K562 (cell line): ENCODE measurements at regions not wholly inside any gene's neighbourhood (a gene's known extent, or its start where the extent isn't known, plus 50 kb on each side); places are given as distances from the start of the nearest gene placed in this dataset.

Experiments
- ATAC-seq: fragments of 200-7000 bp; cut with Tn5 transposase; 3 replicates; pipeline ENCODE4 v1.9.1; 2020; ENCODE audit warnings: moderate library complexity
- BruUV-seq: library from RNA; stranded (reverse); fragments of 400-500 nt; replicated peaks from 2 replicates; lab custom pipeline; 2021; lab: Mats Ljungman, UMichigan
- CTCF ChIA-PET: fragments of 300-600 bp; formaldehyde crosslinking; extraction: SDS; loops from one replicate; lab custom pipeline; 2021; ENCODE audit warnings: low intra/inter-chr PET ratio; lab: Yijun Ruan, JAX
- POLR2A ChIA-PET: fragments of 300-600, 350-650 bp; sonication (Branson Sonifier 250); formaldehyde crosslinking; extraction: SDS; loops from one replicate; lab custom pipeline; 2021; ENCODE audit warnings: antibody characterized with exemption, inconsistent platforms; lab: Yijun Ruan, JAX
- DNase-seq, 4 experiments: peaks; one replicate each; pipeline versions ENCODE4 v3.0.0 to v3.0.0-alpha.2; 2011 to 2018; ENCODE audit warnings: low spot score in 3 of 4, mixed read lengths in 3 of 4; ENCODE audit errors: extremely low read depth in 1 of 4
- FAIRE-seq: peaks from 2 replicates; lab custom pipeline; 2011; peaks lifted over from hg19 to GRCh38; lab: Jason Lieb, UNC
- H2AFZ ChIP-seq: 2 replicates; pipeline ENCODE4 v1.6.0; 2011; ENCODE audit warnings: low read depth, low read length, control low read depth, inconsistent platforms
- H3K27ac ChIP-seq: fragments of 200-600 bp; 3 replicates; pipeline ENCODE4 v1.8.0; 2011; ENCODE audit warnings: low read depth, mild to moderate bottlenecking, control low read depth, inconsistent platforms, low read length, moderate library complexity, mixed read lengths; ENCODE audit errors: extremely low read depth
- H3K27me3 ChIP-seq, 2 experiments: fragments of 300-600 bp in 1 of 2; 2 replicates in 1 of 2; 3 replicates in 1 of 2; pipeline versions ENCODE4 v1.6.0 to v1.8.0; 2011; ENCODE audit warnings: inconsistent platforms in 2 of 2, low read length in 2 of 2, mild to moderate bottlenecking in 1 of 2, mixed read lengths in 1 of 2, moderate library complexity in 1 of 2; ENCODE audit not compliant: control insufficient read depth in 2 of 2, insufficient read depth in 2 of 2
- H3K36me3 ChIP-seq: fragments of 300-600 bp; 3 replicates; pipeline ENCODE4 v1.8.0; 2011; ENCODE audit warnings: mild to moderate bottlenecking, low read length, inconsistent platforms; ENCODE audit not compliant: control insufficient read depth, insufficient read depth
- H3K4me1 ChIP-seq, 2 experiments: fragments of 200-600 bp in 1 of 2; replicated peaks in 1 of 2; 2 replicates in 1 of 2; 3 replicates in 1 of 2; pipeline versions ENCODE4 v1.5.1 to v1.8.0; 2011; ENCODE audit warnings: inconsistent platforms in 2 of 2, low read length in 2 of 2, mild to moderate bottlenecking in 1 of 2, mixed read lengths in 1 of 2, moderate library complexity in 1 of 2; ENCODE audit not compliant: control insufficient read depth in 2 of 2, insufficient read depth in 2 of 2
- H3K4me2 ChIP-seq: 2 replicates; pipeline ENCODE4 v1.6.1; 2011; ENCODE audit warnings: low read length, control low read depth, inconsistent platforms, mixed read lengths; ENCODE audit not compliant: insufficient read depth
- H3K4me3 ChIP-seq: fragments of 200-600 bp; sonication (generic), shearing (Covaris generic); 2 replicates; pipeline ENCODE4 v1.5.1; 2016; ENCODE audit warnings: control low read depth, inconsistent platforms
- H3K79me2 ChIP-seq: fragments of 200-600 bp; 3 replicates; pipeline ENCODE4 v1.8.0; 2011; ENCODE audit warnings: low read length, inconsistent platforms; ENCODE audit not compliant: control insufficient read depth, insufficient read depth
- H3K9ac ChIP-seq, 2 experiments: 2 replicates each; pipeline versions ENCODE4 v1.6.0 to v1.6.1; 2011; ENCODE audit warnings: low read depth in 2 of 2, low read length in 2 of 2, control low read depth in 1 of 2, inconsistent platforms in 1 of 2, mild to moderate bottlenecking in 1 of 2, mixed read lengths in 1 of 2; ENCODE audit not compliant: insufficient read depth in 1 of 2
- H3K9me1 ChIP-seq: one replicate; pipeline ENCODE4 v1.6.0; 2011; ENCODE audit warnings: inconsistent platforms, mild to moderate bottlenecking, low read length, moderate library complexity; ENCODE audit not compliant: control insufficient read depth, insufficient read depth
- H3K9me3 ChIP-seq: replicated peaks from 2 replicates; pipeline ENCODE4 v1.5.1; 2011; ENCODE audit warnings: low read depth, low read length, inconsistent platforms; ENCODE audit not compliant: control insufficient read depth, insufficient read depth
- H4K20me1 ChIP-seq: replicated peaks from 2 replicates; pipeline ENCODE4 v1.6.1; 2011; ENCODE audit warnings: low read length, inconsistent platforms, mixed read lengths; ENCODE audit not compliant: control insufficient read depth, insufficient read depth
- COPS2 ChIP-seq: fragments of 450-650 bp; conservative IDR thresholded peaks from 2 replicates; pipeline ENCODE4 v1.6.1; 2016; ENCODE audit warnings: mild to moderate bottlenecking, moderate library complexity
- EWSR1 ChIP-seq: fragments of 450-650 bp; IDR thresholded peaks from 2 replicates; pipeline ENCODE4 v1.6.1; 2018; ENCODE audit warnings: borderline replicate concordance, mild to moderate bottlenecking, low read depth, moderate library complexity; ENCODE audit not compliant: partially characterized antibody
- KDM5B ChIP-seq: fragments of 200-600 bp; sonication (generic); IDR thresholded peaks from 2 replicates; pipeline ENCODE4 v1.6.1; 2012; ENCODE audit warnings: low read depth, mild to moderate bottlenecking, moderate library complexity, low read length, control low read depth, inconsistent platforms; ENCODE audit not compliant: insufficient replicate concordance
- MTA2 ChIP-seq: fragments of 450-650 bp; IDR thresholded peaks from 2 replicates; pipeline ENCODE4 v1.6.1; 2016; ENCODE audit warnings: low read depth
- TCF7 ChIP-seq: sonication (generic); IDR thresholded peaks from 2 replicates; pipeline ENCODE4 v1.6.1; 2016; ENCODE audit warnings: antibody characterized with exemption, borderline replicate concordance
- TFAP4 ChIP-seq: sonication (generic); formaldehyde crosslinking; IDR thresholded peaks from 2 replicates; pipeline ENCODE4 v1.8.0; 2022; ENCODE audit warnings: missing genetic modification reagents, mild to moderate bottlenecking, moderate library complexity, borderline replicate concordance
- TSC22D4 ChIP-seq: fragments of 450-650 bp; IDR thresholded peaks from 2 replicates; pipeline ENCODE4 v1.6.1; 2016; ENCODE audit warnings: missing genetic modification characterization, missing biosample characterization, control low read depth
- ZBTB26 ChIP-seq: fragments of 450-650 bp; formaldehyde crosslinking; IDR thresholded peaks from 2 replicates; pipeline ENCODE4 v1.4.0; 2022; ENCODE audit warnings: missing genetic modification characterization
- ZNF583 ChIP-seq: fragments of 250-450 bp; sonication (Bioruptor Pico); IDR thresholded peaks from 2 replicates; pipeline ENCODE4 v1.4.0; 2020
- ZNF77 ChIP-seq: fragments of 250-450 bp; sonication (Bioruptor Pico); IDR thresholded peaks from 2 replicates; pipeline ENCODE4 v1.5.0; 2020
- ZNF785 ChIP-seq: fragments of 250-450 bp; sonication (Bioruptor Pico); IDR thresholded peaks from 2 replicates; pipeline ENCODE4 v1.4.0; 2020; ENCODE audit warnings: mild to moderate bottlenecking
- WGBS: fragments of 100-300 bp; shearing (Covaris generic); methylation state at CpG from one replicate; pipeline ENCODE4 v1.1.6; 2016; ENCODE audit warnings: low coverage, mixed read lengths; ENCODE audit not compliant: insufficient coverage; ENCODE audit errors: missing lambda C conversion rate; 5-methylcytosine and 5-hydroxymethylcytosine counted together
- in situ Hi-C: fragments of 300-500 bp; cut with MboI; formaldehyde crosslinking; loops from 4 replicates; pipeline ENCODE4 v1.15.0; 2018; ENCODE audit warnings: inconsistent platforms, mixed read lengths
- intact Hi-C: fragments of 100-400 bp; cut with micrococcal nuclease; formaldehyde crosslinking; loops from 2 replicates; pipeline ENCODE4 v1.14.2; 2022

- ChIA-PET POLR2A (no interaction called here), CTCF (no interaction called here)
- FAIRE-seq: no peak
- no TSS peak for BruUV-seq
- no peak for ATAC-seq
- Histone ChIP-seq H3K4me3 (no peak overlapping the region), H3K27ac (no peak overlapping the region), H3K27me3 (no peaks in the 10 kb centered on the region), H3K79me2 (no peaks in the 10 kb centered on the region), H4K20me1 (no peaks in the 10 kb centered on the region), H3K4me2 (no peak overlapping the region), H3K4me1 (no peaks in the 10 kb centered on the region), H3K9me1 (no peaks in the 10 kb centered on the region), H2AFZ (no peak overlapping the region), H3K36me3 (no peaks in the 10 kb centered on the region), H3K9me3 (peaks cover 2% of the 10 kb centered on the region; the same call in 1 of the 2 replicates), H3K9ac (no peak overlapping the region)
- in situ Hi-C loops: no loop called here
- intact Hi-C loops: no loop called here
- no peak for DNase-seq
- TF ChIP-seq ZNF583 (CRISPR knock-in tag) (no peak), COPS2 (no peak), TCF7 (no peak), EWSR1 (no peak), MTA2 (no peak), KDM5B (no peak), ZBTB26 (no peak), ZNF77 (CRISPR knock-in tag) (no peak), TFAP4 (CRISPR knock-in tag) (no peak), ZNF785 (CRISPR knock-in tag) (no peak), TSC22D4 (no peak)
- WGBS: 1% methylated on average over 4 of the region's 4 CpGs
These were observed 125.0 kb downstream of the GMNC start for GRCh38 chr3:190737446-190737845.
